MM.1S (cell line): ENCODE measurements at regions not wholly inside any gene's neighbourhood (a gene's known extent, or its start where the extent isn't known, plus 50 kb on each side); places are given as distances from the start of the nearest gene placed in this dataset.
"Not testable (repeated sequence)": the region's sequence is repeated elsewhere in the genome, so short reads cannot be mapped to it uniquely, and the experiment has no call there.

Source experiments
- CTCF ChIP-seq: fragments of 300-600 bp; sonication (generic); IDR thresholded peaks from 2 replicates; pipeline ENCODE4 v1.5.1; 2016; ENCODE audit warnings: antibody characterized with exemption, low read length, mixed read lengths
- EZH2 ChIP-seq: fragments of 300-600 bp; sonication (generic); optimal IDR thresholded peaks from 2 replicates; pipeline ENCODE3; 2017; ENCODE audit warnings: low read depth, mild to moderate bottlenecking, antibody characterized with exemption, low read length, mixed read lengths
- EZH2phosphoT487 ChIP-seq: fragments of 300-600 bp; sonication (generic); IDR thresholded peaks from 2 replicates; pipeline ENCODE4 v1.6.1; 2018; ENCODE audit warnings: antibody characterized with exemption, low read length

DNA sequence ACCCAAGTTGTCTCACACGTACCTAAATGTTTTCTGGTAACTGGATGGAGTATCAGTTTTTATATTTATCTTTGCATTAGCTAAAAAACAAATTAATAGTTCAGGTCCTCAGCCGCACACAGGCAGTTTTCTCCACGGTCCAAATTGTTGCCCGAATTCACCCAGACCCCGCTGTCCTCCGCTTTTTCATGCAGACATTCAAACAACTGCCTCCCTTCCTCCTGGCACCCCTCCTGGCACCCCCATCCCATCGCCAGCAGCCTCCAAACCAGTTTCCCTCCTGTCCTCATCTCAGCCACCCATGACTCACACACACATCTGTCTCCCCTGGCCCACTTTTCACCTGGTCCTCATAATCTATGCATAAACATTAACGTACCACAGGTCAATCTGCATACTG is 50.7 kb upstream of the RABL2A start:
- TF ChIP-seq EZH2, CTCF, EZH2phosphoT487: not testable (repeated sequence)
